Stomach (tissue), 8 donors: ENCODE measurements at regions not wholly inside any gene's neighbourhood (a gene's known extent, or its start where the extent isn't known, plus 50 kb on each side); places are given as distances from the start of the nearest gene placed in this dataset.

ENCODE experiments used
- DNase-seq, 2 donors: peaks; one replicate each; pipeline versions ENCODE4 v3.0.0 to v3.0.0-alpha.2; 2013 to 2019
- H3K27ac ChIP-seq, 5 donors: fragments of 200-600 bp in 4 of 5; sonication (generic) in 4 of 5; one replicate each; pipeline ENCODE4 v1.5.1; 2013 to 2019; ENCODE audit warnings: mild to moderate bottlenecking in 1 of 5, moderate library complexity in 1 of 5
- H3K27me3 ChIP-seq, 3 donors: fragments of 200-600 bp; sonication (generic); one replicate each; pipeline ENCODE4 v1.5.1; 2017 to 2019; ENCODE audit warnings: mixed run types in 1 of 3
- H3K36me3 ChIP-seq, 4 donors: fragments of 200-600 bp; sonication (generic); 1 replicate in 3 of 4; 2 replicates in 1 of 4; pipeline ENCODE4 v1.5.1; 2016 to 2019
- H3K4me1 ChIP-seq, 4 donors: fragments of 200-600 bp; sonication (generic); one replicate each; pipeline ENCODE4 v1.5.1; 2016 to 2019
- H3K4me3 ChIP-seq, 4 donors: fragments of 200-600 bp; sonication (generic) in 3 of 4; one replicate each; pipeline ENCODE4 v1.5.1; 2016 to 2019; ENCODE audit warnings: mild to moderate bottlenecking in 1 of 4
- H3K9me3 ChIP-seq, 4 donors: fragments of 200-600 bp; sonication (generic); one replicate each; pipeline ENCODE4 v1.5.1; 2016 to 2019
- CTCF ChIP-seq, 7 experiments: fragments of 450-650 bp in 4 of 7; fragments of 200-600 bp in 3 of 7; sonication (generic) in 3 of 7; IDR thresholded peaks; one replicate each; pipeline ENCODE4 v1.5.1; 2016 to 2019; ENCODE audit warnings: antibody characterized with exemption in 7 of 7, control low read depth in 2 of 7, mild to moderate bottlenecking in 1 of 7
- EP300 ChIP-seq: sonication (generic); formaldehyde crosslinking; IDR thresholded peaks from one replicate; pipeline ENCODE4 v1.6.1; 2017; ENCODE audit warnings: antibody characterized with exemption
- POLR2A ChIP-seq, 4 donors: fragments of 450-650 bp; IDR thresholded peaks; one replicate each; pipeline ENCODE4 v1.6.1; 2016; ENCODE audit warnings: antibody characterized with exemption in 4 of 4, control low read depth in 2 of 4, mild to moderate bottlenecking in 1 of 4, moderate library complexity in 1 of 4
- POLR2AphosphoS5 ChIP-seq, 3 donors: sonication (generic); formaldehyde crosslinking; IDR thresholded peaks; one replicate each; pipeline ENCODE4 v1.6.1; 2016; ENCODE audit warnings: antibody characterized with exemption in 3 of 3
- WGBS, 5 donors: extraction: QIAGEN DNeasy Blood & Tissue Kit in 3 of 5; methylation state at CpG; one replicate each; pipeline versions ENCODE4 v1.1.5 to v1.1.7; 2013 to 2018; 5-methylcytosine and 5-hydroxymethylcytosine counted together
- intact Hi-C: fragments of 100-400 bp; cut with DNase I; formaldehyde crosslinking; loops from one replicate; pipeline ENCODE4 v1.15.1; 2023; ENCODE audit warnings: low total_unique reads
- donor health status: healthy with polysubstance abuse.
- donor health status: Bipolar disorder and iron deficiency.
- donor health status: healthy.

- H3K4me1 ChIP-seq: no peaks in the 10 kb centered on the region
- intact Hi-C loops: no loop called here
- WGBS, 5 donors: 90 to 95% (median 93%) methylated on average over 1 of the region's 1 CpG
- H3K36me3 ChIP-seq: no peaks in the 10 kb centered on the region
- DNase-seq: no peak
- peaks cover 0 to 3% (median 0%) of the 10 kb centered on the region in 4 donors for H3K9me3 ChIP-seq
- H3K27me3 ChIP-seq: no peaks in the 10 kb centered on the region
- no peak overlapping the region for H3K27ac ChIP-seq
- TF ChIP-seq EP300 (no peak), CTCF (IDR thresholded peaks at IDR 0.05) (no peak), POLR2A (IDR thresholded peaks at IDR 0.05) (no peak), POLR2AphosphoS5 (IDR thresholded peaks at IDR 0.05) (no peak)
- H3K4me3 ChIP-seq: no peak overlapping the region
Measured at GRCh38 chr18:68340606-68341005, 374.3 kb downstream of the TMX3 start.

GRCh38 chr18:68330658-68331057 is 384.2 kb downstream of the TMX3 start:
- Histone ChIP-seq H3K36me3 (no peaks in the 10 kb centered on the region), H3K27ac (no peak overlapping the region), H3K27me3 (no peaks in the 10 kb centered on the region), H3K9me3 (no peaks in the 10 kb centered on the region), H3K4me3 (no peak overlapping the region), H3K4me1 (no peaks in the 10 kb centered on the region)
- intact Hi-C loops: no loop called here
- DNase-seq: no peak
- TF ChIP-seq POLR2A (IDR thresholded peaks at IDR 0.05): no peak
- TF ChIP-seq CTCF (IDR thresholded peaks at IDR 0.05): no peak
- no peak for TF ChIP-seq POLR2AphosphoS5 (IDR thresholded peaks at IDR 0.05)
- TF ChIP-seq EP300: no peak

GRCh38 chr18:68323921-68324320 is 391.0 kb downstream of the TMX3 start:
- TF ChIP-seq POLR2AphosphoS5 (IDR thresholded peaks at IDR 0.05) (no peak), EP300 (no peak), CTCF (IDR thresholded peaks at IDR 0.05) (no peak), POLR2A (IDR thresholded peaks at IDR 0.05) (no peak)
- Histone ChIP-seq H3K9me3 (no peaks in the 10 kb centered on the region), H3K36me3 (no peaks in the 10 kb centered on the region), H3K27ac (no peak overlapping the region), H3K4me1 (no peaks in the 10 kb centered on the region), H3K27me3 (no peaks in the 10 kb centered on the region), H3K4me3 (no peak overlapping the region)
- DNase-seq: no peak
- intact Hi-C loops: no loop called here

GRCh38 chr18:68316636-68317035 is 398.3 kb downstream of the TMX3 start:
- H3K36me3 ChIP-seq: no peaks in the 10 kb centered on the region
- H3K27me3 ChIP-seq: no peaks in the 10 kb centered on the region
- no peaks in the 10 kb centered on the region for H3K4me1 ChIP-seq
- no peak overlapping the region for H3K4me3 ChIP-seq
- no peaks in the 10 kb centered on the region for H3K9me3 ChIP-seq
- WGBS, 5 donors: 43 to 52% (median 49%) methylated on average over 3 of the region's 3 CpGs
- DNase-seq: no peak
- no peak for TF ChIP-seq CTCF (IDR thresholded peaks at IDR 0.05)
- TF ChIP-seq POLR2AphosphoS5 (IDR thresholded peaks at IDR 0.05): no peak
- no peak for TF ChIP-seq EP300
- no peak for TF ChIP-seq POLR2A (IDR thresholded peaks at IDR 0.05)
- intact Hi-C loops: no loop called here
- no peak overlapping the region for H3K27ac ChIP-seq

GRCh38 chr18:68314403-68314802 is 400.5 kb downstream of the TMX3 start:
- WGBS, 5 donors: 32 to 49% (median 38%) methylated on average over 4 of the region's 4 CpGs
- Histone ChIP-seq H3K4me1 (no peaks in the 10 kb centered on the region), H3K4me3 (no peak overlapping the region), H3K27ac (no peak overlapping the region), H3K27me3 (no peaks in the 10 kb centered on the region), H3K9me3 (no peaks in the 10 kb centered on the region), H3K36me3 (no peaks in the 10 kb centered on the region)
- TF ChIP-seq EP300 (no peak), POLR2A (IDR thresholded peaks at IDR 0.05) (no peak)
- no peak for DNase-seq
- intact Hi-C loops: no loop called here
